Skeletal muscle satellite cell (primary cell): ENCODE measurements at regions not wholly inside any gene's neighbourhood (a gene's known extent, or its start where the extent isn't known, plus 50 kb on each side); places are given as distances from the start of the nearest gene placed in this dataset.

Source experiments
- H3K27me3 ChIP-seq: 2 replicates; pipeline ENCODE4 v1.7.0; 2013; ENCODE audit warnings: low read length; ENCODE audit not compliant: control insufficient read depth, insufficient read depth
- H3K36me3 ChIP-seq: 2 replicates; pipeline ENCODE4 v1.7.0; 2013; ENCODE audit warnings: mild to moderate bottlenecking, control low read depth, low read length; ENCODE audit not compliant: insufficient read depth
- H3K4me1 ChIP-seq: 2 replicates; pipeline ENCODE4 v1.7.0; 2013; ENCODE audit warnings: low read length; ENCODE audit not compliant: control insufficient read depth, insufficient read depth
- H3K4me2 ChIP-seq: 2 replicates; pipeline ENCODE4 v1.7.0; 2013; ENCODE audit warnings: mild to moderate bottlenecking, low read length
- H3K4me3 ChIP-seq: 2 replicates; pipeline ENCODE4 v1.7.0; 2013; ENCODE audit warnings: low read length
- H3K9ac ChIP-seq: 2 replicates; pipeline ENCODE4 v1.7.0; 2013; ENCODE audit warnings: mild to moderate bottlenecking, low read depth, low read length, moderate library complexity
- H3K9me3 ChIP-seq: replicated peaks from 2 replicates; pipeline ENCODE4 v1.7.0; 2013; ENCODE audit warnings: mild to moderate bottlenecking, control low read depth, low read length

DNA sequence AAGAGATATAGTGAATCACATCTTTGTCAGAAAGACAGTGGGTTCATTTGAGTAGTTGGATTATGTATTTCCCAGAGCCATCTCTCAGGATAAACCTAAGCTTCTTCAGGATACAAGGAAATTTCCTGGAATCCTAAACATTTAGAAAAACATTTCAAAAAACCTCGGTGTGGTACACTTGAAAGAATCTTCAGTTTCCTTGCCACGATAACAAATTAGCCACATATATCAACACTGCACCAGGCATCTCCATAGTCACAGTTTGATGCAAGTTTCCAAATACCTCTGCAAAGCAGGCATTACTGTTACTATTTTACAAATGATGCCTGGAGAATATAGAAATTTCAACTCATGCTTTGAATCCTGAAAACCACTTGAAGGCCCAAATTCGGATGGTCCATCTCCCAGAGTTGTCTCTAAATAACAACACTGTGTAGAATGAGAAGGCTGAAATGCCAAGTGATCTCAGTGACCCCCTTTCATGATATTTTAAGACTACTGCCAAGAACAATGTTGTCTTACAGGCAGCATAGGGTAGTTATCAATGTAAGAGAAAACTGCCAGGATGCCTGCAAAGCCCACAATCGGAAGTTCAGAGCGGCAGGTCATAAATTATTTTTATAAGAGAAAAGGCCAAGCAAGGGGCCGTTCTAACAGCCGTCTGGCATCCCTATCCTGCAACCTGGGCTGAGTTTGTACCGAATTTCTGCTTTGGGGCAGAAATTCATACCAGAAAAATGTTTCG, 307.9 kb downstream of the TXNL1 start:
- Histone ChIP-seq H3K4me2 (no peak overlapping the region), H3K4me1 (no peaks in the 10 kb centered on the region), H3K9me3 (no peaks in the 10 kb centered on the region), H3K36me3 (no peaks in the 10 kb centered on the region), H3K9ac (no peak overlapping the region), H3K27me3 (no peaks in the 10 kb centered on the region), H3K4me3 (no peak overlapping the region)

DNA sequence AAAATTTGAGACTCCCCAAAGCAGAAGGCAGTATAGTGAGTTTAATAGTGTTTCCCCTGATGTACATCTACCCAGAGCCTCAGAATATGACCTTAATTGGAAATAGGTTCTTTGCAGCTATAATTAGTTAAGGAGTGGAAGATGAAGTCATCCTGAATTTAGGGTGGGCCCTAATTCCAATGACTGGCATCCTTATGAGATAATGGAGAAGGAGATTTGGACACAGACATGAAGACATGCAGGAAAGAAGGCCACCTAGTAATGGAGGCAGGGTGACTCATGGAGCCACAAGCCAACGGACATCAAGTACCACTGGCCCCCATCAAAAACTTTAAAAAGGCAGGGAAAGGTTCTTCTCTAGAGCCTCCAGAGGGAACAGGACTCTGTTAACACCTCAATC, 308.9 kb downstream of the TXNL1 start:
- no peaks in the 10 kb centered on the region for H3K4me1 ChIP-seq
- H3K9ac ChIP-seq = no peak overlapping the region
- no peaks in the 10 kb centered on the region for H3K27me3 ChIP-seq
- H3K36me3 ChIP-seq = no peaks in the 10 kb centered on the region
- no peak overlapping the region for H3K4me3 ChIP-seq
- H3K9me3 ChIP-seq = no peaks in the 10 kb centered on the region
- no peak overlapping the region for H3K4me2 ChIP-seq

DNA sequence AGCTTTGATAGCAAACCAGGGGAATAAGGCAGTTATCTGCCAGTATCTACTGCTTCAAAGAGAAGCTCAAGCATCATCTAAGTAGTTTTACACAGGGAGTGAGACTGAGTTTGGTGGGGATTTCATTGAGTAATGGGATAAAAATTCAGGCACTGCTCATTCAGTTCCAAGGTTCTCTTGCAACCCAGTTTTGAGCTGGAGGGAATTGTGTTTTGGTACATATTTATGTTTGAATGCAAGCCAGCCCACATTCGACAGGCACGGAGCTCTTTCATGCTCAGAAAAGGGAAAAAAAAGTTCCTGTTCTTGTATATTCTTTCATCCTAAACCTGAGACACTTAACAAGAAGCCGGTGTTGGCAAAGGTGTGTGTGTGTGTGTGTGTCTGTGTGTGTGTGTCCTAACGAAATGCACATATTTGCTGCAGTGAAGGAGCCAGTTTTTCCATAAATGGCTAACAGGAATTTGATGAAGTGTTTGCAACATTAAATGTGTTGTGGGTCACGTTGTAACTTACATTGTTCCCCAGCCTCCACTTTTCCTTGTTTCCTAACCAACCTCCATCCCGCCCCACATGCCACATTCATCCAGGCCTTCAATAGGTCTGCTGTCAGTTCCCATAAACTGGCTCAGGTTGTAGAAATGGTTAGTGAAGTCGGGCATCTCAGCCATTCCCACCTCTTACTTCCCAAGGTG, 311.1 kb downstream of the TXNL1 start:
- Histone ChIP-seq H3K36me3 (no peaks in the 10 kb centered on the region), H3K9ac (no peak overlapping the region)

DNA sequence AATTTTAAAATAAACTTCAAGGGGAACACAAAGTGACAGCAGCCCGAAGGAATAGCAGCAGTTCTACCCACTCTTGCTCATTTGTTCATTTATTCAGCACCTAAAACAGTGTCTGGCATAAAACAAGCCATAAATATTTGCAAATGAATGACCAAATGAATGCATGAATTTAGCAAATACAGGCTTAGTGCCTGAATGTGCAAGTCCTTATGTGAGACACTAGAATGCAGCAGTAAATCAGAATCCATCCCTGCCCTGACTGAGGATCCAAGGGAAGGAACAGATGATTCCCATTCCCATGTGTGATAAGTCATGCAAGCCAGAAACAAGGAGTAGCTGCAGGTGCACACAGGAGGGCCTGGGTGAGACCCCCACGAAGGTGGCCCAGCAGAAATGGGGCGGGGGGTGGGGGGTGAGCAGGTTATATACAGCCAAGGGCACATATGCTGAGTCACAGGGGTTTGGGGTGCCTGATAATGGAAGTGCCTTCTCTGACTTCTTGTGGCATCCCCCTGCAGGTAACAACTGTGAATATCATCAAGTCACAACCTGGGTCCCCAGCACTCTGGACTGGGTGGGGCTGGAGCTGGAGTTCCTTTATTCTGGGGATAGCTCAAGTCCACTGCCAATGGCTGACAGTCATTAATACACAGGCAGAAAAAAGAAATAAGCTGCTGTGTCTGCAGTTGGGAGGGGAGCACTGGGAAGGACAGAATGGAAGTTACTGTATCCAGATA, 311.9 kb downstream of the TXNL1 start:
- H3K4me3 ChIP-seq = no peak overlapping the region
- no peak overlapping the region for H3K9ac ChIP-seq
- no peaks in the 10 kb centered on the region for H3K27me3 ChIP-seq
- H3K4me1 ChIP-seq = no peaks in the 10 kb centered on the region
- H3K36me3 ChIP-seq = no peaks in the 10 kb centered on the region
- no peaks in the 10 kb centered on the region for H3K9me3 ChIP-seq
- no peak overlapping the region for H3K4me2 ChIP-seq

More for the DNA sequence above, 311.1 kb downstream of the TXNL1 start:
- Histone ChIP-seq H3K4me1 (no peaks in the 10 kb centered on the region), H3K4me2 (no peak overlapping the region), H3K4me3 (no peak overlapping the region), H3K27me3 (no peaks in the 10 kb centered on the region), H3K9me3 (no peaks in the 10 kb centered on the region)

DNA sequence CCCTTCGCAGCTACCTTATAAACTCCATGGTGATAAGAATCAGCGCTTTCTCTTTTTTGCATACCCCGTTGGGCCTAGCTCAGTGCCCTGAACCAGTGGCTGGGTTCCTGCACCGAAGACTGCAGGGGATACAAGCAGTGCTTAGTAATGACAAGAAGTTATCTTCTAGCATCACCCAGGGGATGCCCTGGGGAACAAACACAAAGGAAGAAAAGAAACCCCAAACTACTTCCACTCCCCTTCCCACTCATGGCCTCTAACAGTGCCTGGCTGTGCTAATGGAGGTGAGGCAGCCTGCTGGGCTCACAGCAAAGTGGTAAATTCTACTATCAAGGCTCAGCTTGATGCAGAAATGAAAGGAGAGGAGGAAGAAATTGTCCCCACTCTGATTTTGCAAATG, 314.7 kb downstream of the TXNL1 start:
- Histone ChIP-seq H3K9me3 (no peaks in the 10 kb centered on the region), H3K4me1 (no peaks in the 10 kb centered on the region), H3K4me3 (no peak overlapping the region), H3K27me3 (no peaks in the 10 kb centered on the region), H3K9ac (no peak overlapping the region), H3K4me2 (no peak overlapping the region), H3K36me3 (no peaks in the 10 kb centered on the region)

DNA sequence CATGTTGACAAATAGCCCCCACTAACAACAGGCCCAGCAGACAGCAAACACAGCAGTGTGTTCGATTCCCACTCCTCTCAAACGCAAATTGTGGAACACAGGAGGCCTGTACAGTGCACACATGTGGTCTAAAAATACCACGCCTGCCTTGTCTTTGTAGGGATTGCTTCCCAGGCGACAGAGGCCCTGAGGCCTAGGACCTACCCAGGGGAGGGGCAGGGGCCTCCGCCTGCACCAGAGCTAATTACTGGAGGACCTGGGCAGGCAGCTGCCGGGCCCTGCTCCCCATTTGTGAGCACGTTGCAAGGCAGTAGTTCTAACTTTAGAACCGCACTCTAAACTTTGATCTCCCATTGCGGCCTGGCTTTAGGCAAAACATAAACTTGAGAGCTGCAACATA, 316.0 kb downstream of the TXNL1 start:
- Histone ChIP-seq H3K4me3 (no peak overlapping the region), H3K4me2 (no peak overlapping the region), H3K9ac (no peak overlapping the region), H3K27me3 (no peaks in the 10 kb centered on the region), H3K9me3 (no peaks in the 10 kb centered on the region), H3K36me3 (no peaks in the 10 kb centered on the region), H3K4me1 (no peaks in the 10 kb centered on the region)

DNA sequence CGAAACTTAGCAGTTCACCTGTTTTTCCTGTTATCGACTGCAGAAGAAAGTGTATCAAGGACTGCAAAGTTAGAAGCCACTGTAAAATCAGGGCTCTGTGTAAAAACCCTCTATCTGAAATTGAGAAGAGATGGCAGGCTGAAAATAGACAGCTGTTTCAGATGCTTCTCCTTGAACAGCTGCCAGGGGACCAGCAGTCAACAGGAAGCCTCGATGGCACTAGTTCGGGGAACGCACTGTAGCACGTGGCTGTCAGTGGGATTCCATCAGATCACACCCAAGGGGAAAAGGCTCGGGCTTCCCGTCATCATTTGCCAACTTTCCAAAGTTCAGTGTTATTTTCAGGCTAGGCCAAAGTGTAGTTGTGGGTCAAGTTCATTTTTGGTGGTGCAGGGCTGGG, 316.9 kb downstream of the TXNL1 start:
- Histone ChIP-seq H3K9ac (no peak overlapping the region), H3K9me3 (no peaks in the 10 kb centered on the region), H3K4me3 (no peak overlapping the region), H3K4me1 (no peaks in the 10 kb centered on the region), H3K36me3 (no peaks in the 10 kb centered on the region), H3K4me2 (no peak overlapping the region), H3K27me3 (no peaks in the 10 kb centered on the region)

DNA sequence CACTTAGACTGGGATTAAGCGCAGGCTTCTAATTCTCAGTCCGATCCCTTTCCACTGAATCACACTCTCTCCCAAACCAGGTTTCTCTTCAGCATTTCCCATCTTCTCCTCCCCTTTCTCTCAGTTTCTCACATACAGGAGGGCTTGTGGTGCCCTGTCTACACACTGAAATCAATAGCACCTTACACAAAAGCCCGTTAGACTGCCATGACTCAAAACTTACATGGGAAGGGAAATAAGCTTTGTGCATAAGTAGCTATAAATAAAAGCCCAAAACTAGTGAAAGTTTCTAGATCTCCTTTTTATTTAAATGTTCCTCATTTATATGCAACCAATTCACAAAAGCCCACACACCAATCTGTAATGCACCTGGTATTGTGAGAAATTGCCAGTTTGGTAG, 318.4 kb downstream of the TXNL1 start:
- Histone ChIP-seq H3K27me3 (no peaks in the 10 kb centered on the region), H3K4me1 (peaks cover 2% of the 10 kb centered on the region), H3K9me3 (no peaks in the 10 kb centered on the region), H3K9ac (no peak overlapping the region), H3K36me3 (no peaks in the 10 kb centered on the region), H3K4me2 (no peak overlapping the region), H3K4me3 (no peak overlapping the region)

DNA sequence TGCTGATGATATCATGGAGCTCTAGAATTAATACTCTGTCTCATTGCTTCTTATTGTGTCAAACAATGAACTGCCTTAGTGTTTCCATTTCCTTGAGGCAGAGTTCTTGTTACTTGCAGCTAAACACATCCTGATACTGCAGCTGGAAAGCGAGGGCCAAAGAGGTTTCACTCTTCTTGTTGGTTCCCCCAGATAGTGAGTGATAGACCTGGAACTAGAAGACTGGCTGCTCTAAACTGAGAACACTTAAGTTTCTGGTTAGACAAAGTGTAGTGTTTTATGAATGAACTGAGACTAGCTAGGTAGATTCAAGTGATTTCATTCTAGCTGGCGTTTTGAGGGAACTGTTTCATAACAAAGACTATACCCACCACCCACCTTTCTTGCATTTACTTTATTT, 321.7 kb downstream of the TXNL1 start:
- H3K4me1 ChIP-seq = peaks cover 2% of the 10 kb centered on the region
- no peak overlapping the region for H3K4me2 ChIP-seq
- H3K27me3 ChIP-seq = no peaks in the 10 kb centered on the region
- no peak overlapping the region for H3K9ac ChIP-seq
- H3K36me3 ChIP-seq = no peaks in the 10 kb centered on the region
- H3K4me3 ChIP-seq = no peak overlapping the region
- no peaks in the 10 kb centered on the region for H3K9me3 ChIP-seq

DNA sequence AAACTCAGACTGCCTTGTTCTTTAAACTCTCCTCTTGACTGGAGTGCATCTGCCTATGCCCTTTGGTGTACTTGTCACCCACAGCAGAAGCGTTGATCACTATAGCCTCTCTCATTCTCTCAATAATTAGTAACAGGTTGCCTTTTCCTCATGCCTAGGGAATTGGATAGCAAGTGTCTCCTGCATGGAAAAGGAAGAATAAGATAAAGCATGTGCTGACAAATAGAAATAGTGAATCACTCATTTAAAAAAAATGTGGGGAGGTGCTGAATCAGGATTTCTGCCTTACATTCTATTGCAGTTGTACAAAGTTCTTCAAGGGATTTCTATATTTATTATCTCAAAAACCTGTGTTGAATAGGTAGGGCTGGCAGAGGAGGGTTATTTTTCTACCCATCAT, 323.0 kb downstream of the TXNL1 start:
- Histone ChIP-seq H3K36me3 (no peaks in the 10 kb centered on the region), H3K4me1 (peaks cover 2% of the 10 kb centered on the region), H3K9ac (no peak overlapping the region), H3K4me3 (no peak overlapping the region), H3K4me2 (no peak overlapping the region), H3K27me3 (no peaks in the 10 kb centered on the region), H3K9me3 (no peaks in the 10 kb centered on the region)

DNA sequence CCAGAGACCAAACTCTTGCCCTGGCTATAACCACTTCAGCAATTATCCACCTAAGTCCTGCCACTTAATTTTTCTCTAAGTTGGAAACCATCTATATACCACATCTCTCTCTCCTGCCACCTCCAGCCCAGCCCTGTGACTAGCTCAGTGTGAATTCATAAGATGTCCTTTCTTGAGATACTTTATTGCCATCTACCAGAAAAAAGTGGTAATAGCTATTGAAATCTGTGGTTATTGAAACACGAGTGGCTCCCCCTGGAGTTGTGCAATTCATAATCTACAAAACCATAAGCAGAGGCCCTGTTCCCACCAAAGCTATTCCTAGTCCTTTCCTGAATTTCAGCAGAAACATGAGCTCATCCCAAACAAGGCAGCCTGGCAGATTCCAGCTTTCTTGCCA, 324.0 kb downstream of the TXNL1 start:
- Histone ChIP-seq H3K9ac (no peak overlapping the region), H3K27me3 (no peaks in the 10 kb centered on the region), H3K9me3 (no peaks in the 10 kb centered on the region), H3K4me1 (peaks cover 2% of the 10 kb centered on the region), H3K4me3 (no peak overlapping the region), H3K36me3 (no peaks in the 10 kb centered on the region), H3K4me2 (no peak overlapping the region)
